PC-3 (cell line): ENCODE measurements at regions not wholly inside any gene's neighbourhood (a gene's known extent, or its start where the extent isn't known, plus 50 kb on each side); places are given as distances from the start of the nearest gene placed in this dataset.

Experiments
- EZH2 ChIP-seq: fragments of 300-600 bp; sonication (generic); IDR thresholded peaks from one replicate; pipeline ENCODE4 v1.6.1; 2017; ENCODE audit warnings: antibody characterized with exemption, mild to moderate bottlenecking, low read length; ENCODE audit not compliant: unreplicated experiment
- TF ChIP-seq, protein P1 (sequence below): fragments of 300-600 bp; sonication (generic); conservative IDR thresholded peaks from 2 replicates; pipeline ENCODE4 v1.5.1; 2017; ENCODE audit warnings: antibody characterized with exemption, low read depth, mild to moderate bottlenecking, low read length

DNA sequence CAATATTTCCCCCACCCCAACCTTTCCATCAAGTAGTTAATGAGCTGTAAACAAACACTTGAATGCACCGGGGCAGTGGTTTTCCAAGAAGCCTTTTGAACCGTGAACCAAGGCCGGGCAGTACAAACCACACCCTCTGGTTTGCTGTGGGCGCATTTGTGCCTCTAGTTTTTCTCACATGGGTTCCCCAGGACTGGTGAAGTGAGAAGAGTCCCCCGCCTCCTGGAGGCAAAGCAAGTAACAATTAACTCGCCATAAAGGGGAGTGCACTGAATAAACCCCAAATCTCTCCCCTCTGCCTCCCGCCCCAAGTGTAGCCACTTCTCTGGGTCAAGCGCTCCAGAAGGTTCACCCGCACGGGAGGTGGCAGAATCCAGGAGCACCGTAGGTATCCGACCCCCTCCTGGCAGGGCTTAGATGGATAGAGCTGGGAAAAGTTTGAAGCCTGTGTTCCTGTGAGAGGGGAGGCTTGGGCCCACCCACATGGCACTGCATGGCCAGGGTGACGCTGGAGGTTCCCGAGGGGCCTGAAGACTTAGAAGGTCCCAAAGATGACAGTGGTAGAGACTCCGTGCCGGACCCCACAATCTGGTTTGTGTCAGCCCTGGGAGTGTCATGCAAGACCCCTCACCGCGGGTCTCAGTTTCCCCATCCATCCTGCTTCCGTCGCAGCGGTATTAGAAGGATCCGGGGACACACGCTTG, 182.2 kb downstream of the SMAD2 start:
- TF ChIP-seq, protein P1, sequence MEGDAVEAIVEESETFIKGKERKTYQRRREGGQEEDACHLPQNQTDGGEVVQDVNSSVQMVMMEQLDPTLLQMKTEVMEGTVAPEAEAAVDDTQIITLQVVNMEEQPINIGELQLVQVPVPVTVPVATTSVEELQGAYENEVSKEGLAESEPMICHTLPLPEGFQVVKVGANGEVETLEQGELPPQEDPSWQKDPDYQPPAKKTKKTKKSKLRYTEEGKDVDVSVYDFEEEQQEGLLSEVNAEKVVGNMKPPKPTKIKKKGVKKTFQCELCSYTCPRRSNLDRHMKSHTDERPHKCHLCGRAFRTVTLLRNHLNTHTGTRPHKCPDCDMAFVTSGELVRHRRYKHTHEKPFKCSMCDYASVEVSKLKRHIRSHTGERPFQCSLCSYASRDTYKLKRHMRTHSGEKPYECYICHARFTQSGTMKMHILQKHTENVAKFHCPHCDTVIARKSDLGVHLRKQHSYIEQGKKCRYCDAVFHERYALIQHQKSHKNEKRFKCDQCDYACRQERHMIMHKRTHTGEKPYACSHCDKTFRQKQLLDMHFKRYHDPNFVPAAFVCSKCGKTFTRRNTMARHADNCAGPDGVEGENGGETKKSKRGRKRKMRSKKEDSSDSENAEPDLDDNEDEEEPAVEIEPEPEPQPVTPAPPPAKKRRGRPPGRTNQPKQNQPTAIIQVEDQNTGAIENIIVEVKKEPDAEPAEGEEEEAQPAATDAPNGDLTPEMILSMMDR = no peak
- no peak for TF ChIP-seq EZH2
